ENCODE measurements at regions not wholly inside any gene's neighbourhood (a gene's known extent, or its start where the extent isn't known, plus 50 kb on each side); places are given as distances from the start of the nearest gene placed in this dataset.

GRCh38 chr6:99111590-99111989 is 163.8 kb upstream of the FBXL4 start:
- DNase-seq (ENCODE audit: low read depth in 1 of 2, low spot score in 2 of 2) (no peak), FAIRE-seq (no peak)
- 76% methylated on average over 3 of the region's 3 CpGs; no CpG with 5 or more reads in 1 of the 2 experiments for WGBS, 2 experiments (ENCODE audit: extremely low coverage in 1 of 2, insufficient coverage in 1 of 2, insufficient read length in 1 of 2, insufficient replicate concordance in 2 of 2, low coverage in 1 of 2, low lambda C conversion rate in 2 of 2, missing lambda C conversion rate in 1 of 2)
- TF ChIP-seq TCF12 (IDR thresholded peaks at IDR 0.05; ENCODE audit: low read depth, low read length): no peak
- no peak for TF ChIP-seq CTBP2 (IDR thresholded peaks at IDR 0.05; ENCODE audit: borderline replicate concordance, insufficient read depth, insufficient read length, low read length)
- TF ChIP-seq E2F6 (IDR thresholded peaks at IDR 0.05): no peak
- TF ChIP-seq YY1 (IDR thresholded peaks at IDR 0.05; ENCODE audit: low read depth, low read length): no peak
- no peak for TF ChIP-seq EGR1 (IDR thresholded peaks at IDR 0.05; ENCODE audit: borderline replicate concordance, low read depth, low read length)
- TF ChIP-seq RBBP5 (IDR thresholded peaks at IDR 0.05; ENCODE audit: borderline replicate concordance, low read depth, low read length): no peak
- TF ChIP-seq ASH2L (IDR thresholded peaks at IDR 0.05; ENCODE audit: low read length): no peak
- no peak for TF ChIP-seq CREB1 (IDR thresholded peaks at IDR 0.05)
- no peak for TF ChIP-seq MAFK (IDR thresholded peaks at IDR 0.05; ENCODE audit: low read depth, low read length)
- TF ChIP-seq TBP (IDR thresholded peaks at IDR 0.05; ENCODE audit: low read depth, low read length): no peak
- TF ChIP-seq SIRT6 (IDR thresholded peaks at IDR 0.05; ENCODE audit: low read length): no peak
- no peak for TF ChIP-seq CEBPB (IDR thresholded peaks at IDR 0.05; ENCODE audit: low read depth, low read length)
- Histone ChIP-seq H3K79me1 (ENCODE audit: low read depth, low read length) (no peaks in the 10 kb centered on the region), H3K36me3 (ENCODE audit: control insufficient read depth in 2 of 4, insufficient read depth in 4 of 4, low read length in 3 of 4) (no peaks in the 10 kb centered on the region), H2BK5ac (ENCODE audit: low read depth, low read length) (no peak overlapping the region), H3K9ac (replicated peaks in 1 of 4; ENCODE audit: extremely low read depth in 1 of 4, low read depth in 3 of 4, low read length in 3 of 4) (no peak overlapping the region), H2BK15ac (ENCODE audit: low read length) (no peak overlapping the region), H3K4ac (replicated peaks; ENCODE audit: insufficient read length, low read depth, low read length) (no peak overlapping the region), H3K23me2 (ENCODE audit: low read depth, low read length) (no peaks in the 10 kb centered on the region), H3K14ac (ENCODE audit: insufficient read length) (no peak overlapping the region), H2BK120ac (replicated peaks; ENCODE audit: low read depth, low read length) (no peak overlapping the region), H3K4me2 (ENCODE audit: insufficient read depth in 1 of 2, low read depth in 2 of 2, low read length in 2 of 2) (no peak overlapping the region), H2AK5ac (ENCODE audit: low read depth, low read length) (no peak overlapping the region), H2BK12ac (ENCODE audit: low read depth, low read length) (no peak overlapping the region), H3K4me1 (replicated peaks in 1 of 4; ENCODE audit: control insufficient read depth in 3 of 4, insufficient read depth in 4 of 4, low read length in 3 of 4) (no peaks in the 10 kb centered on the region), H3K18ac (ENCODE audit: extremely low read depth, low read length) (no peak overlapping the region), H3K9me3 (ENCODE audit: insufficient read depth in 2 of 2, low read depth in 1 of 2, low read length in 1 of 2) (no peaks in the 10 kb centered on the region), H4K91ac (replicated peaks; ENCODE audit: insufficient read length, low read length) (no peak overlapping the region), H3K27ac (ENCODE audit: low read depth, low read length) (no peak overlapping the region), H4K8ac (ENCODE audit: extremely low read depth, insufficient read depth, low read length) (no peak overlapping the region), H3K79me2 (ENCODE audit: control insufficient read depth in 1 of 2, insufficient read depth in 2 of 2, low read length in 2 of 2) (no peaks in the 10 kb centered on the region), H4K5ac (ENCODE audit: insufficient read length, low read depth, low read length) (no peak overlapping the region), H3K56ac (replicated peaks; ENCODE audit: insufficient read length, low read depth, low read length) (no peak overlapping the region), H4K20me1 (replicated peaks in 1 of 2; ENCODE audit: control insufficient read depth in 1 of 2, insufficient read depth in 2 of 2, low read length in 2 of 2) (no peaks in the 10 kb centered on the region), H3K27me3 (replicated peaks in 1 of 4; ENCODE audit: control insufficient read depth in 3 of 4, extremely low read depth in 1 of 4, insufficient read depth in 3 of 4, low read length in 3 of 4) (no peaks in the 10 kb centered on the region), H3K4me3 (ENCODE audit: extremely low read depth in 1 of 4, insufficient read depth in 2 of 4, low read depth in 3 of 4, low read length in 4 of 4) (no peak overlapping the region), H2AFZ (ENCODE audit: low read length) (no peak overlapping the region), H3K23ac (ENCODE audit: insufficient read length) (no peak overlapping the region), H2BK20ac (ENCODE audit: low read length) (no peak overlapping the region)
- CTCF ChIA-PET (ENCODE audit: partially characterized antibody): interaction anchor here (0.7 to 3.4 kb wide), 4 partner anchors 8 to 290 kb away, joined by 3 to 23 read pairs (median 6); no protein-coding TSS in a partner anchor
- POLR2A ChIA-PET (ENCODE audit: partially characterized antibody): no interaction called here
